NCI-H2196 treated with DMSO at 0.1 percent for 48 hours (cell line): ENCODE measurements at regions not wholly inside any gene's neighbourhood (a gene's known extent, or its start where the extent isn't known, plus 50 kb on each side); places are given as distances from the start of the nearest gene placed in this dataset.

ENCODE experiments used
- DNase-seq: peaks from one replicate; lab custom pipeline; 2025; ENCODE audit not compliant: unreplicated experiment; lab: John Stamatoyannopoulos, UW

- no peak for DNase-seq
Measured at GRCh38 chr7:121810831-121811672, 61.9 kb upstream of the PTPRZ1 start.

DNA sequence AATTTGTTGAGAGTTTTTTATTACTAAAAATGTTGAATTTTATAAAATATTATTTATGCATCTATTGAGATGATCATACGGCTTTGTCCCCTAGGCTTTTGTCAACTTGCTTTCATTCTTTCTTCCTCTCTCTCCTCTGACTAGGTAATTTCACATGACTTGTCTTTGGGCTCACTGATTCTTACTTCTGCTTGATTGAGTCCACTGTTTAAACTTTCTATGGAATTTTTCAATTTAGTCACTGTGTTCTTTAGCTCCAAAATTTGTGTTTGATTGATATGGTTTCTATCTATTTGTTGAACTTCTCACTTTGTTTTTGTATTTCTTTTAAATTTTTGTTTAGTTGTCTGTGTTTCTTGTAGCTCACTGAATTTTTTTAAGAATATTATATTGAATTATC lies 65.9 kb upstream of the PTPRZ1 start:
- no peak for DNase-seq

DNA sequence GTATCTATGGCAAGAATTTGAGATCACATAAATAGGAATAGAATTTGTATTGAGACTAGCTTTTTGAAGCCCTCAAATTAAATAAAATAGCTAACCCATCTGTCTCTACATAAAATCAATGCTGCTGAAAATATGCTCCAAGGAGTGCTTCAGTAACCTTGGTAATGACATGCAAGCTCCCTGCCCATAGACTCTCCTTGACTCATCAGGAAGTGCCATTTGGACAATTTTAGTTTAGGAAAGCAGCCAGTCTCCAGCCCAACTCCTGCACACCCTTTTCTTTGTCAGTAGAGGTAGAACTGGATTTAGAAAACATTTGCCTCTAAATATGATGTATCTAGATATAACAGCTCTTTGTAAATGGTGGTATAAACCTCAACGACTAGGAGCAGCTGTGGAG lies 69.9 kb upstream of the PTPRZ1 start:
- DNase-seq: no peak

DNA sequence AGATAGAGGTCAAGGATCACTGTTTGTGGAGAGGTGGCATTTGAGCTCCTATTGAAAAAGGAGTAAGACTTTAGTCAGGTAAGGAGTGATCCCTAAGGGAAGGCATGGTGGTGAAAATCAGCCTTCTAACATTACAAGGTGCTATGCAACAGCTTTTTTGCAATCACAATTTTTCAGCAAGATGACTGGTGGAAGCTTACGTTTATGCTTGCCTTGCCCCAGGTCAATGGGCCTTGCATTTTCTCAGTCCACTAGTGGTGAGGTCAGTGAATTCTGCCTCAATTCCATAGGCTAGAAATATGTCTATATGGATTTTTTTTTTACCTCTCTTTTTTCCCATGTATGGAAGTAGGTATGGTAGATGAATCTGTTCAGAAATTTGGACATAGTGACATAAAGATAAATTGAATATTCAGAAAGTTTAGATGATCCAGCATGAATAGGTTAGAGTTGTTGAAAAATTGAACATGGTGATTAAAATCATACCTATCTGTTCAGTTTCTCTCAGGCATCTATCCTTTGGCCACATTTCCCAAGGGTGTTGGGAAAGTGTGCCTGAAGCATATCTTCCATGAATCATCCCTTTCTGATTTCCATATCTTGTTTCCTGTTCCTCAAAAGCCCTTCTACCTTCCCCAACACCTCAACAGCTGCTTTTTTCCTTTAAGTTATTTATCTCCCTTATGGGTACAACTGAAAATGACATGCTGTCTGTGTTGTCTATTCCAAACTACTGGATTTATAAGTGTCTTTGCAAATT lies 71.9 kb upstream of the PTPRZ1 start:
- no peak for DNase-seq

DNA sequence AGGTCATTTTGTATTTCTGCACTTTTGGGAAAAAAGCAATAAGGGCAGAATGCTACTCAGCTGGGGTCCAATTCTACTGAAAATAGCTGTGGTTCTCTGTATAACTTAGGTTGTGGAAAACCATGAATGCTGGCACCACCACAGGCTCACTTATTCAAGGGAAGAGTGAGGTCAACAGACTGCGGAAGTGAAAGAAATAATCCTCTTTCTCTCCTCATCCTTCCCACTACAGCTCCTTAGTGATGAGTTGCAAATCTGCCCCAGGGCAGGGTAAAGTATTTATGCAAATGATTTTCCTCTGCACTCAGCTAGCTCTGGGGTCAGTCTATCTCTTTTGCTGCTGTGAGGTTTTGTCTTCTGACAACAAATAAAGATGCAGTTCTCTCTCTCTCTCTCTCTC lies 74.1 kb upstream of the PTPRZ1 start:
- no peak for DNase-seq

DNA sequence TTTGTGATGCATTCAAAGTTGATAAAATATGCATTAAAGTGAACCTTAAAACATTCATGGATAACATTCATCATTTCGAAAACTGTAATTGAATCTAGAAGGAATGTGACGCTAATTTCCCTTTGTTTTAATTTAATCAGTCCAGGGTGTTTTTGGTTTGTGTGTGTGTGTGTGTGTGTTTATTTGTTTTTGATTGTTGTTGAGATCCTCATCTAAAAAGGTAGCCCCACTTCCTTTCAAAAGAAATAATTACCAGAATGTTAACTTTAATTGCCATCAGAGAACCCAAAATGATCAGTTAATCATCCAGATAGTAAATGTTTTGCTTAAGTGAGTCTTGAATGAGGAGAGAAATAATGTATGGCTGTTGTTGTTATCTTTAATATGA lies 74.5 kb upstream of the PTPRZ1 start:
- DNase-seq: no peak

DNA sequence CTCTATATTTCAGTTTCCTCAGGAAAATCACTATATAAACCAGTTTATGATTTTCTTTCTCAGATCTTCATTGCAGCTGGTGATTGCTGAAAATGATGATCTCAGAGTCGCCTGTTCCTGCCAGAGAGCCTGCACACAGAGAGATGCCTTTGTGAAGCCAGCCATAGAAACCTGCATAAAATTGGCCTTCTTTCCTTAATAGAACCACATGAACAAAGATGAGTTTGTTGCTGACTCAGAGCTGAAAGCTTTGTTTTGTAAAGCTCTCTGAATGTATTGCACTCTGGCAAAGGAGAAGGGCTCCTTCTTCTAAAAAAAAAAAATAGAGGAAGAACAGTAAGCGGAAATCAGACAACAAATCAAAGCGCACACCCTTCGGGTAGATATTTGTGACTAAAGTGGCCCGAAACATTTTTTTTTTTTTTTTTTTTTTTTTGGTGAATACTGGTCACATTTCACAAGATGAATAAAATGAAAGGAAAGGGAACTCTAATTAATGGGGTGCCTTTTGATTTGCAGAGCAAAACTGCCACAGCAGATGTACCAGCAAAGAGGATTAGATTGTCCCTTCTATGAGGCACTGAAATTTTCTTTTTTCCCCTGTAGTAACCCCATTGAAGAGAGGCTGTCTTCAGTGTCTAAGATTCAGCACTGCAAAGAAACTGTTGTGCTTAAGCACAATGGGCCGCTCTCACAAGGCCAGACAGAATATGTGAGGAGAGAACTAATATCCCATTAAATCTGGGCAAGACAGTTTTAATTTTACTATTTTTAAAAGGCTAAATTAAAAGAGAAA lies 75.1 kb upstream of the PTPRZ1 start:
- DNase-seq: no peak

GRCh38 chr7:121796936-121797656 lies 75.9 kb upstream of the PTPRZ1 start:
- DNase-seq: no peak

DNA sequence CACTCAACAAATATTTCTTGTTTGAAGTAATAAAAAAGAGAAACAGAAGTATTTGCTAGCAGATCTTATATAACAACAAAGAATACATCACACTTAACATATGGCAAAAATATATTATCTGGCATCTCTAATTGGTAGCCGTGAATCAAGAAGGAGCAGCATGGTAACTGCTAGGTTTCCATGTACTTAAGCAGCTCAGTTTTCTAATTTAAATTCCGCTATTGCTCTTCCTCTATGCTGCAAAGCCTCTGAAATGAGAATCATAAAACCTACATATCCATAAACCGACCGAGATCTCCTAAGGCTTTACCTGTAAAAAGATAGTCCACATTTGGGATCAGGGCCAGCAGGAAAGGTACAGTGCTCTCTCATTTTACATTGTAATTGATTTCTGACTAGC lies 76.6 kb upstream of the PTPRZ1 start:
- DNase-seq: no peak

DNA sequence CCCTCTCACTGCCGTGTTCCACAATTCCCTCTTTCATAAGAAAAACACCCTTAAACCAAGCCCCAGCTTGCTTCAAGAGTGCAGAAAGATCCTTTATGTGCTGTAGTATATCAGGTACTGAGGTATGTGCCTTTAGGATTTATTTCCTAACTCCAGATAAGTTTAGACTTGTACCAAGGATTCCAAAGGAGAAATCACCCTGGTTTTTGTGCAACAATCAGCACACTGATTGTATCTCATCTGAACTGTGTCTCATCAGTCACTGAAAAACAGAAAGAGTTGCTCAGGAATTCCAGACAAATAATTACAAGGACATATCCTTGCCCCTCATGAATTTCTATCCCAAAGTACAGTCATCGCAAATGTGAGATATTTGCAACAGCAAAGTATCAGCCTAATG lies 77.2 kb upstream of the PTPRZ1 start:
- DNase-seq: no peak

DNA sequence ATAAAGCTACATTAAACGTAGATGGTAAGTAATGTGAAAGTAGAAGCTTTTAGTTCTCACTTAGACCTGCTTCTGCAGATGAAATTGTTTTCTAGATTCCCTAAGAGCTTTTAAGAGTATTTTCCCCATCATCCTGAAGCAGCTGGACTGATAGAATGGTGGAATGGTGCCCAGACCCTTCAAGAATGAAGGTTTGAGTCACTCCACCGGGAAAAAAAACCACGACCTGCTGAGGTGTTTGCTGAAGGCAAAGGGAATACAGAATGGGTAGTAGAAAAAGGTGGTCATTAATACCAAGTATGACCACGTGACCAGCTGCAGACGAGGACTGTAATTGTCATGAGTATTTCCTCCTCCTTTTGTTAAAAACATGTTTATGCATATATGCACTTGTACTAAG lies 79.2 kb upstream of the PTPRZ1 start:
- DNase-seq: no peak

- no peak for DNase-seq
Measured at GRCh38 chr7:121777672-121778071, 95.3 kb upstream of the PTPRZ1 start.

DNA sequence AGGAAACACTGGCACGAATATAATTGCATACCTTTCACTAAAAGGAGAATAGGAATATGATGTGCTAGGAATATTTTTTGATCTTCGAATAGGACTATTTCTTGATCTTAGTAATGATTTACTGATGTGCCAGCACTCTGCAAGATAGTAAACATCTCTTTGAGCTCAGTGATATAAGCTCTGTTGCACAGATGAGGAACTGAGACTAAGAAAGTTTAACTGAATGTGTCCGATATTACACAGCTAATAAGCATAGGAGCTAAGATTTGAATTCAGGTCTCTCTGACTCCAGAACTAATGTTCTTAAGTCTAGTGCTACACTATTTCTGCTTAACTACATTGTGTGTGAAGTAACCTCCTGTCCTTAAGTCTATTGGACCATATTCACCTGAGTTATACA lies 98.4 kb upstream of the PTPRZ1 start:
- DNase-seq: no peak

DNA sequence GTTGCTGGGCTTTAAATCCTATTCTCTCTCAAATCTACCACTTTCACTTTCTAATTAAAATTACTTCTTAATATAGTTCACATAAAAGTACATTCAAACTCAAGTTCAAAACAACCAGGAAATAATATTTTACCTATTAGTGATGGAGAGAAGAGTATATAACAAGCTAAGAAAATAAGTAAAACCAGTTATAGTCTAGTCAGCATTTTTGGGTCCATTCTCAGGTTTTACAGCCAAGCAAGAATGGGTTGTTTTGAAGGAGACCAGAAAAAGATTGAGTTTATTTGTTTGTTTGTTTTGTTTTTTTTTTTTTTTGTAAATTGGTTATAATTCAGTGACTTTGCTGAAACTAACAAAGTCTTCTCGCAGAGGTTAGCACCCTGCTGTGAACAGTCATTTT lies 106.3 kb upstream of the PTPRZ1 start:
- no peak for DNase-seq

GRCh38 chr7:121761399-121761798 lies 111.6 kb upstream of the PTPRZ1 start:
- no peak for DNase-seq

DNA sequence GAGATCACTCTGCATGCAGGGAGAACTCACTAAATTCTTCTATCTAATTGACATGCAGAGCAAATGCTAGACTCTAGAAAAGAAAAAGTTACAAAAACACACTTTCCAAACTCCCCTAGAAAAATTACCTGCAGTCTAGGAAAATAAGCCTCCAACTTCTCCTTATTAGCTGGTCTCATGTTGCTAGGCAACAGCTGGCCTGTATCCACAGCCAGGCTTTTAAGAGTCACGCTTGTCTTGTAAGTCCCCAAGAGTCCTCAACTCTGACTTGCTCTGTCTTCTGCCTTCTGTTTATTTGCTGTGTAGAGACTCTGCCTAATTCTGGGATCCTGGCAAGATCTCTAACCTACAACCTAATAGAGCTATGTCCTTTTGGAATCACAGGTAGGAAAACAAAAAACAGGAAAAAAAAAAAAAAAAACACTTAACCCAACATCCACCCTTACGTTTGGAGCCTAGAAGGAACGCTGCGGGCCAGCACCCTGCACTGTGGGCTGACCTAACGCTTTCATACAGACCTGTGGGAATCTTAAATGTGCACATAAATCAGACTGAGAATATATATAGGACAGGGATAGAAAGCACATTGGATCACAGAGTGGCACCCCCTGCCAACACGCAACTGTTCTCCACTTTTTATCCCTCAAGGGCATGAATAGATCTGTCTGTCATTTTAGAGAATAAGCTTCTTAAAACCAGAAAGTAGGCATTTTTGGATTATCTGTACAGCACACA lies 117.0 kb upstream of the PTPRZ1 start:
- no peak for DNase-seq

DNA sequence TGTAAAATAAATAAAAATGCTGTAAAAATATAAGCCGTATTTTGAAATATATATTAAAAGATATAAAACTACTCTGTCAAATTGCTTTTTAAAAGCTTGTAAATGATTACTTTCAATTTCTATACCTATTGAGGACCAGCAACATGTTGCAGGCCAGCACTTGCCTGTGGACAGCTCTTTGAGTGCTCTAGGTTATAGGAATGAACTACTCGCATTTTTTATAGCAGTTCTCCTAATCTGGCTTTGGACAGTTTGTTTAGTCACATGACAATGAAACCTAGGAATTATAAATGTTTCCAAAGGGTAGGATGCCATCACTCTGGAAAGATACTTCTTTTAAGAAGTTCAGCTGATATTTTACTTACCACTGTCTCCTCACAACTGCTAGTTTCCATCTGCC lies 117.7 kb upstream of the PTPRZ1 start:
- DNase-seq: no peak

DNA sequence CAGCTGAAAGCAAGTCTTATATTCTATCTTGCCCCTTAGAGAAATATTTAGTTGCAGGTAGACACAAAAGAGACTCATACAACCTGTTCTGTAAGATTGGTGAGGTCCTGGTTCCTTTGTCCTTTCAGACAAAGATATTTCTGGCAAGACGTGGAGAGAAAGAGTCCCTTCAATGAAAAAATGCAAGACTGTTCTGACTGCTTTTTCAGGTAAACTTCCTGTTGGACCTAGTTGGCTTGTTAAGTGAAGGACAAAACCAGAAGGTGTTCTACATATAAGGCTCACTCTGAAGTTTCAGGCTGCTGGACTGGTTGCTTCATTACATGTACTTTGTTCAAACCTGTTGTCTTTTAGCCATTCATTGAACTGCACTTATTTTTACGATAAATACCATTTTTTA lies 119.0 kb upstream of the PTPRZ1 start:
- no peak for DNase-seq

DNA sequence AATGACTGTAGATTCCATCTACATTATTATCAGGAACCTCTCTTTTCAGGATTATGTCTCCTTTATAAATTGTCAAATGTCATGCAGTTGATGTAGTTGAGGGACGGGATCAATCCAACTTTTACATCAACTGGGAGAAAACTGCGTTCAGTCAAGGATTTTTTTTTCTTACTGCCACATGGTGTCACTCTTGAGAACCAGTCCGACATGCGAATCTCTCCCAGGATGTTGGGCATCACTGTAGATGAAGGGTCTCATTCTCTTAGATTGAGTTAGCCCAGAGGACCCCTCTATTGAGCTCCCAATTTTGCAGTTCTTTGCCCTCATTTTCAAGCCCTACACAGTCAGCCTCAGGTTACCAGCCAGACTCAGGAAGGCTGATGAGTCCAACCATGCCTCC lies 120.3 kb upstream of the PTPRZ1 start:
- no peak for DNase-seq

GRCh38 chr7:121748546-121748945 lies 124.4 kb upstream of the PTPRZ1 start:
- DNase-seq: no peak
